ENCODE measurements at regions not wholly inside any gene's neighbourhood (a gene's known extent, or its start where the extent isn't known, plus 50 kb on each side); places are given as distances from the start of the nearest gene placed in this dataset.

DNA sequence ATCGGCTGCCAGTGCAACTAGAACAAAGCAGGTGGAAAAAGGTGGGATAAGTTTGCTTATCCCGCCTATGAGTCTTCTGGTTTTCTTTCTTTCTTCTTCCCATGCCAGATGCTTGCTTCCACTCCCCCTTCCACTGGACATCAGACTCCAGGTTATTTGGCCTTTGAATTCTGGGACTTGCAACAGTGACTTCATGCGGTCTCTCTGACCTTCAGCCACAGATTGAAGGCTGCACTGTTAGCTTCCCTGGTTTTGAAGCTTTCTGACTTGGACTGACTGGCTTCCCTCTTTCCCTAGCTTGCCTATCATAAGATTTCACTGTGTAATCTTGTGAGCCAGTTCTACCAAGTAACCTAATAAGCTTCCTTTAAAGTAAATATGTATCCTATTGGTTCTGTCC lies 878.4 kb upstream of the GJE1 start:
- no peak for DNase-seq (ENCODE audit: low read depth)
- no peaks in the 10 kb centered on the region for H3K9me3 ChIP-seq (ENCODE audit: insufficient read depth, low read depth, low read length)
- H3K36me3 ChIP-seq (ENCODE audit: insufficient read depth, low read length): no peaks in the 10 kb centered on the region
- no peak overlapping the region for H3K4me3 Mint-ChIP-seq (ENCODE audit: unreplicated experiment)
- no peaks in the 10 kb centered on the region for H3K79me2 ChIP-seq (ENCODE audit: insufficient read depth, low read length)
- no peaks in the 10 kb centered on the region for H4K20me1 ChIP-seq (ENCODE audit: insufficient read depth, low read length)
- no peaks in the 10 kb centered on the region for H3K27me3 Mint-ChIP-seq (ENCODE audit: low read depth, unreplicated experiment)
- no peaks in the 10 kb centered on the region for H3K27me3 ChIP-seq (ENCODE audit: insufficient read depth, low read length)
- H3K27ac ChIP-seq (ENCODE audit: low read depth, low read length): no peak overlapping the region
- TF ChIP-seq, protein P1, sequence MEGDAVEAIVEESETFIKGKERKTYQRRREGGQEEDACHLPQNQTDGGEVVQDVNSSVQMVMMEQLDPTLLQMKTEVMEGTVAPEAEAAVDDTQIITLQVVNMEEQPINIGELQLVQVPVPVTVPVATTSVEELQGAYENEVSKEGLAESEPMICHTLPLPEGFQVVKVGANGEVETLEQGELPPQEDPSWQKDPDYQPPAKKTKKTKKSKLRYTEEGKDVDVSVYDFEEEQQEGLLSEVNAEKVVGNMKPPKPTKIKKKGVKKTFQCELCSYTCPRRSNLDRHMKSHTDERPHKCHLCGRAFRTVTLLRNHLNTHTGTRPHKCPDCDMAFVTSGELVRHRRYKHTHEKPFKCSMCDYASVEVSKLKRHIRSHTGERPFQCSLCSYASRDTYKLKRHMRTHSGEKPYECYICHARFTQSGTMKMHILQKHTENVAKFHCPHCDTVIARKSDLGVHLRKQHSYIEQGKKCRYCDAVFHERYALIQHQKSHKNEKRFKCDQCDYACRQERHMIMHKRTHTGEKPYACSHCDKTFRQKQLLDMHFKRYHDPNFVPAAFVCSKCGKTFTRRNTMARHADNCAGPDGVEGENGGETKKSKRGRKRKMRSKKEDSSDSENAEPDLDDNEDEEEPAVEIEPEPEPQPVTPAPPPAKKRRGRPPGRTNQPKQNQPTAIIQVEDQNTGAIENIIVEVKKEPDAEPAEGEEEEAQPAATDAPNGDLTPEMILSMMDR (IDR thresholded peaks at IDR 0.05; ENCODE audit: insufficient read depth, low read depth, low read length): no peak
- TF ChIP-seq EZH2 (IDR thresholded peaks at IDR 0.05; ENCODE audit: insufficient read depth, low read length): no peak
- H3K27ac Mint-ChIP-seq (ENCODE audit: unreplicated experiment): no peak overlapping the region
- H3K4me1 Mint-ChIP-seq (ENCODE audit: low read depth, unreplicated experiment): no peaks in the 10 kb centered on the region
- no peak overlapping the region for H3K4me2 ChIP-seq (ENCODE audit: low read length)
- H3K9ac ChIP-seq (ENCODE audit: low read length): no peak overlapping the region
- no peaks in the 10 kb centered on the region for H3K4me1 ChIP-seq (ENCODE audit: insufficient read depth, low read length)
- no peaks in the 10 kb centered on the region for H3K36me3 Mint-ChIP-seq (ENCODE audit: low read depth, unreplicated experiment)
- no peak for FAIRE-seq
- H3K9me3 Mint-ChIP-seq (ENCODE audit: unreplicated experiment): no peaks in the 10 kb centered on the region
- H3K4me3 ChIP-seq (ENCODE audit: insufficient read depth, low read depth, low read length): no peak overlapping the region
- no peak overlapping the region for H2AFZ ChIP-seq (ENCODE audit: low read depth, low read length)

DNA sequence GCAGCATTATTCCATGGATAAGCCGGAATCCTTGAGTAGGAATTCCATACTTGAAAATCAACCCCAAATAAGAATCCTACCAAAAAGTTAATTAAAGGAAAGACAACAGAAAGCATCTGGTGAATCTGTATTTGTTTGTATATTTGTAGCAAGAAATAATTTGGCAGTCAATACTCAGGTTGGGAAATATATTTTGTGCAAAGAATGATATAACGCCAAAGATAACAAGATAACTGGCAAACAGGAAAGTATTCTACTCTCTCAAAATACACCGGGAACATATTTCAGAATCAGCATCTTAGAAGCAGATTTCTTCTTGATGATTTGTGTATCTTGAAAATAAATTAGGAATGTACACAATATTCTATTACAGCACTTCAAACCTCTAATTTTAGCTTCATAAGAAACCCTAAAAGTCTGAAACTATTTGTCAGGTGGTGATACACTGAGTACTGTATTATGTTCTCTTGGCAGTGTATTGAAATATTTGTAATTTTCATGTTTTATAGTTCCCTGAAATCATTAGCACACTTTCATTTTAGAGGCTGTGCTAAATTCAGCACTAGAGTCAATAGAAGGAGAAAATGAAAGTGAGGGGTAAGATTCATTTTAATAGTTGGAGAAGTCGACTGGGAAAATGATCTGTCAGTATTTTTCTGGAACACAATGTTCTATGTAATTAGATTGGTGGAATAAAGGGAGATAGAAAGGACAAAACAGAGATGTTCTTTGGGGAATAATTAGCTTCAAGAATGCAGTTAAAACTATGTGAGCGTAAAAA lies 879.7 kb upstream of the GJE1 start:
- Histone ChIP-seq H3K79me2 (ENCODE audit: insufficient read depth, low read length) (no peaks in the 10 kb centered on the region), H3K9me3 (ENCODE audit: insufficient read depth, low read depth, low read length) (no peaks in the 10 kb centered on the region), H3K4me1 (ENCODE audit: insufficient read depth, low read length) (no peaks in the 10 kb centered on the region), H2AFZ (ENCODE audit: low read depth, low read length) (peak overlapping the region; percentile 26), H3K27me3 (ENCODE audit: insufficient read depth, low read length) (no peaks in the 10 kb centered on the region), H3K27ac (ENCODE audit: low read depth, low read length) (no peak overlapping the region), H3K36me3 (ENCODE audit: insufficient read depth, low read length) (no peaks in the 10 kb centered on the region), H4K20me1 (ENCODE audit: insufficient read depth, low read length) (no peaks in the 10 kb centered on the region), H3K4me3 (ENCODE audit: insufficient read depth, low read depth, low read length) (no peak overlapping the region), H3K4me2 (ENCODE audit: low read length) (no peak overlapping the region), H3K9ac (ENCODE audit: low read length) (no peak overlapping the region)
- no peak overlapping the region for H3K4me3 Mint-ChIP-seq (ENCODE audit: unreplicated experiment)
- TF ChIP-seq EZH2 (IDR thresholded peaks at IDR 0.05; ENCODE audit: insufficient read depth, low read length): no peak
- TF ChIP-seq, protein P1 (IDR thresholded peaks at IDR 0.05; ENCODE audit: insufficient read depth, low read depth, low read length): no peak
- no peaks in the 10 kb centered on the region for H3K36me3 Mint-ChIP-seq (ENCODE audit: low read depth, unreplicated experiment)
- no peaks in the 10 kb centered on the region for H3K9me3 Mint-ChIP-seq (ENCODE audit: unreplicated experiment)
- no peak for DNase-seq (ENCODE audit: low read depth)
- no peak overlapping the region for H3K27ac Mint-ChIP-seq (ENCODE audit: unreplicated experiment)
- no peaks in the 10 kb centered on the region for H3K4me1 Mint-ChIP-seq (ENCODE audit: low read depth, unreplicated experiment)
- no peaks in the 10 kb centered on the region for H3K27me3 Mint-ChIP-seq (ENCODE audit: low read depth, unreplicated experiment)
- FAIRE-seq: peak; percentile 41

DNA sequence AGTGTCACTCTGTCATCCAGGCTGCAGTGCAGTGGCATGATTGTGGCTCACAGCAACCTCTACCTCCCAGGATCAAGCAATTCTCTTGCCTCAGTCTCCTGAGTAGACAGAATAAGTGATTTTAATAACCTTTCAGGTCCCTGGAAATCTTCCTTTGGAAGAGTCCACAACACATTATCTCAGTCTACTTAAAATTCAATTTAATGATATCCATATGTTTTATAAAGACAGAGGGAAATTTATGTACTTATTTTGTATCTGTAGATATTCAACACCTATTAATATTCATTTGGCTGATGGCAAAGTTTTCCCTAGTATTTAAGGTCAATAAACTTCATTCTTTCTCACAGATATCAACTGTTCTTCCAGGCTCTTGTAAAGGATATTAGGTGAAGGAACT lies 881.4 kb upstream of the GJE1 start:
- H3K9me3 ChIP-seq (ENCODE audit: insufficient read depth, low read depth, low read length): no peaks in the 10 kb centered on the region
- TF ChIP-seq, protein P1 (IDR thresholded peaks at IDR 0.05; ENCODE audit: insufficient read depth, low read depth, low read length): no peak
- no peak for TF ChIP-seq EZH2 (IDR thresholded peaks at IDR 0.05; ENCODE audit: insufficient read depth, low read length)
- no peak overlapping the region for H2AFZ ChIP-seq (ENCODE audit: low read depth, low read length)
- no peak overlapping the region for H3K9ac ChIP-seq (ENCODE audit: low read length)
- H3K4me1 Mint-ChIP-seq (ENCODE audit: low read depth, unreplicated experiment): no peaks in the 10 kb centered on the region
- H3K27ac ChIP-seq (ENCODE audit: low read depth, low read length): no peak overlapping the region
- no peak overlapping the region for H3K4me3 ChIP-seq (ENCODE audit: insufficient read depth, low read depth, low read length)
- H3K4me2 ChIP-seq (ENCODE audit: low read length): no peak overlapping the region
- no peak overlapping the region for H3K27ac Mint-ChIP-seq (ENCODE audit: unreplicated experiment)
- no peak overlapping the region for H3K4me3 Mint-ChIP-seq (ENCODE audit: unreplicated experiment)
- H3K27me3 Mint-ChIP-seq (ENCODE audit: low read depth, unreplicated experiment): no peaks in the 10 kb centered on the region
- no peaks in the 10 kb centered on the region for H3K9me3 Mint-ChIP-seq (ENCODE audit: unreplicated experiment)
- H3K79me2 ChIP-seq (ENCODE audit: insufficient read depth, low read length): no peaks in the 10 kb centered on the region
- H3K27me3 ChIP-seq (ENCODE audit: insufficient read depth, low read length): no peaks in the 10 kb centered on the region
- H3K4me1 ChIP-seq (ENCODE audit: insufficient read depth, low read length): no peaks in the 10 kb centered on the region
- DNase-seq (ENCODE audit: low read depth): no peak
- H3K36me3 Mint-ChIP-seq (ENCODE audit: low read depth, unreplicated experiment): no peaks in the 10 kb centered on the region
- H4K20me1 ChIP-seq (ENCODE audit: insufficient read depth, low read length): no peaks in the 10 kb centered on the region
- no peak for FAIRE-seq
- no peaks in the 10 kb centered on the region for H3K36me3 ChIP-seq (ENCODE audit: insufficient read depth, low read length)
